ENCODE measurements at regions not wholly inside any gene's neighbourhood (a gene's known extent, or its start where the extent isn't known, plus 50 kb on each side); places are given as distances from the start of the nearest gene placed in this dataset.
A peak's percentile ranks its signal among the peaks of the same experiment; 100 is the strongest.

DNA sequence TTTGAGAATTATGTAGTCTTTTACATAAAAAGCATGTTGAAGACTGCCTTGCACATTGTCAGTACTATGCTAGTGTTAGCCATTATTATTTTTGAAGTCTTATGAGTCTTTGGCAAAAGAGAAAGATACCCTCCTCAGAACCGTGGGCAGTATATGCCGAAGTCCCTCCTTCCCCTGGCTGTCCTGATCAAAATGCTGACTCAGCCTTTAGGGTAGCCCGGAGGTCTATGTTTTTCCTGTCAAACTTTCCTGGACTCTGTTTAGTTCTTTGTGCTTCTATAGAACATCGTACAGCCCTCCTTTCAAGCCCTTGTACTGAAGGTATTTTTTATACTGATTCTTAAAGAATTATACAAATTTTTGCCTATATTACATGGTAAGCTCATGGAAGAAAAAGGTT, 264.7 kb upstream of the ATP5MC3 start:
- TF ChIP-seq, protein P1, sequence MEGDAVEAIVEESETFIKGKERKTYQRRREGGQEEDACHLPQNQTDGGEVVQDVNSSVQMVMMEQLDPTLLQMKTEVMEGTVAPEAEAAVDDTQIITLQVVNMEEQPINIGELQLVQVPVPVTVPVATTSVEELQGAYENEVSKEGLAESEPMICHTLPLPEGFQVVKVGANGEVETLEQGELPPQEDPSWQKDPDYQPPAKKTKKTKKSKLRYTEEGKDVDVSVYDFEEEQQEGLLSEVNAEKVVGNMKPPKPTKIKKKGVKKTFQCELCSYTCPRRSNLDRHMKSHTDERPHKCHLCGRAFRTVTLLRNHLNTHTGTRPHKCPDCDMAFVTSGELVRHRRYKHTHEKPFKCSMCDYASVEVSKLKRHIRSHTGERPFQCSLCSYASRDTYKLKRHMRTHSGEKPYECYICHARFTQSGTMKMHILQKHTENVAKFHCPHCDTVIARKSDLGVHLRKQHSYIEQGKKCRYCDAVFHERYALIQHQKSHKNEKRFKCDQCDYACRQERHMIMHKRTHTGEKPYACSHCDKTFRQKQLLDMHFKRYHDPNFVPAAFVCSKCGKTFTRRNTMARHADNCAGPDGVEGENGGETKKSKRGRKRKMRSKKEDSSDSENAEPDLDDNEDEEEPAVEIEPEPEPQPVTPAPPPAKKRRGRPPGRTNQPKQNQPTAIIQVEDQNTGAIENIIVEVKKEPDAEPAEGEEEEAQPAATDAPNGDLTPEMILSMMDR (conservative IDR thresholded peaks at IDR 0.05; ENCODE audit: low read depth, low read length), result no peak
- no peak for DNase-seq (ENCODE audit: low read depth)
- H3K4me3 ChIP-seq (ENCODE audit: low read length), result no peak overlapping the region

GRCh38 chr2:175445281-175445680, 263.8 kb upstream of the ATP5MC3 start:
- TF ChIP-seq, protein P1 (conservative IDR thresholded peaks at IDR 0.05; ENCODE audit: low read depth, low read length), result no peak
- DNase-seq (ENCODE audit: low read depth), result no peak
- H3K4me3 ChIP-seq (ENCODE audit: low read length), result no peak overlapping the region

GRCh38 chr2:175442441-175442840, 260.9 kb upstream of the ATP5MC3 start:
- DNase-seq (ENCODE audit: low read depth), result no peak

GRCh38 chr2:175441181-175441761, 259.8 kb upstream of the ATP5MC3 start:
- no peak overlapping the region for H3K4me3 ChIP-seq (ENCODE audit: low read length)
- DNase-seq (ENCODE audit: low read depth), result no peak
- TF ChIP-seq, protein P1 (conservative IDR thresholded peaks at IDR 0.05; ENCODE audit: low read depth, low read length), result no peak

More at GRCh38 chr2:175442441-175442840, 260.9 kb upstream of the ATP5MC3 start:
- TF ChIP-seq, protein P1 (conservative IDR thresholded peaks at IDR 0.05; ENCODE audit: low read depth, low read length), result no peak
- H3K4me3 ChIP-seq (ENCODE audit: low read length), result no peak overlapping the region

- H3K4me3 ChIP-seq (ENCODE audit: low read length), result no peak overlapping the region
- no peak for DNase-seq (ENCODE audit: low read depth)
- TF ChIP-seq, protein P1 (conservative IDR thresholded peaks at IDR 0.05; ENCODE audit: low read depth, low read length), result peak; percentile 5
Measured at GRCh38 chr2:175439416-175439815, 257.9 kb upstream of the ATP5MC3 start.

DNA sequence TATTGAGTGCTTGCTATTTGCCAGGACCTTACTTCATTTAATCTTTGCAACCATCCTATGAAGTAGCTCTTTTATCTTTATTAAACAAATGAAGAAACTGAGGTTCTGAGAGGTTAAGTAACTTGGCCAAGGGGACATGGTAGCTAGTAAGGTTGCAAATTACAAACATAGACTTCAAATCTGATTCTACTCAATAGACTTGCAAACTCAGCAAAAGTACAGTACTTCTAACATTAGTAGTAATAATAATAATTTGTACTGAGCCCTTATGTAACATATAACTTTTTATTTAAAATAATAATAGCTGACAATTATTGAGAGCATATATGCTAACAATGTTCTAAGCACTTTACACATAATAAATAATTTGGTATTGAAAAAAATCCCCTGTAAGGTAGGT, 255.7 kb upstream of the ATP5MC3 start:
- H3K4me3 ChIP-seq (ENCODE audit: low read length), result no peak overlapping the region
- DNase-seq (ENCODE audit: low read depth), result no peak
- TF ChIP-seq, protein P1 (conservative IDR thresholded peaks at IDR 0.05; ENCODE audit: low read depth, low read length), result no peak

DNA sequence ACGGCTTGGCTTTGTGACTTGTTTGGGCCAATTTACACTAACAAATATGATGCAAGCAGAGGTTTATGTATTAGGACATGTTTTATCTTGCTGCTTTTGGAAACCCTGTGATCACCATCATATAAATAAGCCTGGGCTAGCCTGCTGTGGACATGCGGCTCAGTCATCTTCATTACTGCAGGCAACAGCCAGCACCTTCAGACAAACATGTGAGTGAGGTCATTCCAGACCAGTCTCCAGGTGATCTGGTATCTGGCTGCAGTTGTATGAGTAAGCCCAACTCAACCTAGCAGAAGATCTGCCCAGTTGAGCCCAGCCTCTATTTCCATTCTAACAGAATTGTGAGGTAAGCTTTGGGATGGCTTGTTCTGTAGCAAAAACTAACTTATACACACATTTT, 254.6 kb upstream of the ATP5MC3 start:
- DNase-seq (ENCODE audit: low read depth), result no peak
- H3K4me3 ChIP-seq (ENCODE audit: low read length), result no peak overlapping the region
- TF ChIP-seq, protein P1 (conservative IDR thresholded peaks at IDR 0.05; ENCODE audit: low read depth, low read length), result no peak
